HPDE6-E6E7 (cell line): ENCODE measurements at regions not wholly inside any gene's neighbourhood (a gene's known extent, or its start where the extent isn't known, plus 50 kb on each side); places are given as distances from the start of the nearest gene placed in this dataset.
"Not testable (repeated sequence)": the region's sequence is repeated elsewhere in the genome, so short reads cannot be mapped to it uniquely, and the experiment has no call there.

Experiments used
- DNase-seq: peaks from one replicate; pipeline ENCODE4 v3.0.0; 2011; ENCODE audit warnings: missing footprints; ENCODE audit errors: extremely low spot score

GRCh38 chr22:49676783-49677494 lies 150.7 kb downstream of the BRD1 start:
- no peak for DNase-seq

GRCh38 chr22:49676230-49676629 lies 151.4 kb downstream of the BRD1 start:
- no peak for DNase-seq

GRCh38 chr22:49674479-49675050 lies 153.1 kb downstream of the BRD1 start:
- DNase-seq, result no peak

GRCh38 chr22:49673048-49673447 lies 154.6 kb downstream of the BRD1 start:
- no peak for DNase-seq

GRCh38 chr22:49672014-49672516 lies 155.6 kb downstream of the BRD1 start:
- no peak for DNase-seq

GRCh38 chr22:49671331-49672013 lies 156.2 kb downstream of the BRD1 start:
- no peak for DNase-seq

GRCh38 chr22:49670456-49671330 lies 157.0 kb downstream of the BRD1 start:
- no peak for DNase-seq

- DNase-seq, result not testable (repeated sequence)
These were observed 157.7 kb downstream of the BRD1 start for GRCh38 chr22:49669969-49670455.

- not testable (repeated sequence) for DNase-seq
These were observed 158.2 kb downstream of the BRD1 start for GRCh38 chr22:49669427-49669968.

GRCh38 chr22:49668402-49668801 lies 159.3 kb downstream of the BRD1 start:
- no peak for DNase-seq

- DNase-seq, result no peak
These were observed 160.4 kb downstream of the BRD1 start for GRCh38 chr22:49667236-49667635.

- DNase-seq, result no peak
These were observed 161.4 kb downstream of the BRD1 start for GRCh38 chr22:49666146-49666809.

- DNase-seq, result no peak
These were observed 162.8 kb downstream of the BRD1 start for GRCh38 chr22:49664891-49665290.

GRCh38 chr22:49664371-49664881 lies 163.2 kb downstream of the BRD1 start:
- DNase-seq, result no peak

- DNase-seq, result no peak
These were observed 163.8 kb downstream of the BRD1 start for GRCh38 chr22:49663823-49664222.

- no peak for DNase-seq
These were observed 164.4 kb downstream of the BRD1 start for GRCh38 chr22:49663311-49663711.

- DNase-seq, result no peak
These were observed 165.0 kb downstream of the BRD1 start for GRCh38 chr22:49662681-49663080.

- no peak for DNase-seq
These were observed 166.6 kb downstream of the BRD1 start for GRCh38 chr22:49660794-49661781.

GRCh38 chr22:49660321-49660720 lies 167.4 kb downstream of the BRD1 start:
- DNase-seq, result no peak
